Right lobe of liver (tissue), 4 donors: ENCODE measurements at regions not wholly inside any gene's neighbourhood (a gene's known extent, or its start where the extent isn't known, plus 50 kb on each side); places are given as distances from the start of the nearest gene placed in this dataset.

Experiments
- POLR2A ChIP-seq: fragments of 450-650 bp; IDR thresholded peaks from one replicate; pipeline ENCODE4 v1.6.1; 2017; ENCODE audit warnings: antibody characterized with exemption, mild to moderate bottlenecking
- TF ChIP-seq, protein P1 (sequence below), 4 donors: fragments of 200-600 bp in 3 of 4; fragments of 450-650 bp in 1 of 4; IDR thresholded peaks; one replicate each; pipeline versions ENCODE4 v1.5.1 to v1.8.0; 2016 to 2022; ENCODE audit warnings: antibody characterized with exemption in 4 of 4, mild to moderate bottlenecking in 2 of 4
- donor health status: DM: no; HTN: no; CAD: no.
- donor health status: DM: no; HTN: no; CAD: no.
- donor health status: DM: no; HTN: yes; CAD: no.

DNA sequence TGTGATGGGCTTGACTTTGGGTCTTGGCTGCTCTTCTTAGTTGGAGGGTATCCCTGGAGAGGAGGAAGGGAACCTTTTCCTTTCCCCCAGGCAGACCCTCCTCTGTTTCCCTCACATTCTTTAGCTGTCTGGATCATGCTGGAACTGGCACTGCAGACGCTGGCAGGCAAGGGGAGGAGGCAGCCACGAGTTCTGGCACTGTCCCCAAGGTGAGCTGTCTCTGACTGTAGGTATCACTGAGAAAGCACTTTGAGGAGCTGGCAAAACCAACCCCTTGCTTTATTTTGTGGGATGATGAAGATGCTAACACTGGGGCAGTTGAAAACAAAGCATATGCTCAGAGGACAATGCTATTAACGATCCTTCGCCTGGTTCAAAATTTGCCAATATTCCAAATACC lies 175.0 kb downstream of the SOX2 start:
- TF ChIP-seq POLR2A = no peak
- TF ChIP-seq, protein P1, sequence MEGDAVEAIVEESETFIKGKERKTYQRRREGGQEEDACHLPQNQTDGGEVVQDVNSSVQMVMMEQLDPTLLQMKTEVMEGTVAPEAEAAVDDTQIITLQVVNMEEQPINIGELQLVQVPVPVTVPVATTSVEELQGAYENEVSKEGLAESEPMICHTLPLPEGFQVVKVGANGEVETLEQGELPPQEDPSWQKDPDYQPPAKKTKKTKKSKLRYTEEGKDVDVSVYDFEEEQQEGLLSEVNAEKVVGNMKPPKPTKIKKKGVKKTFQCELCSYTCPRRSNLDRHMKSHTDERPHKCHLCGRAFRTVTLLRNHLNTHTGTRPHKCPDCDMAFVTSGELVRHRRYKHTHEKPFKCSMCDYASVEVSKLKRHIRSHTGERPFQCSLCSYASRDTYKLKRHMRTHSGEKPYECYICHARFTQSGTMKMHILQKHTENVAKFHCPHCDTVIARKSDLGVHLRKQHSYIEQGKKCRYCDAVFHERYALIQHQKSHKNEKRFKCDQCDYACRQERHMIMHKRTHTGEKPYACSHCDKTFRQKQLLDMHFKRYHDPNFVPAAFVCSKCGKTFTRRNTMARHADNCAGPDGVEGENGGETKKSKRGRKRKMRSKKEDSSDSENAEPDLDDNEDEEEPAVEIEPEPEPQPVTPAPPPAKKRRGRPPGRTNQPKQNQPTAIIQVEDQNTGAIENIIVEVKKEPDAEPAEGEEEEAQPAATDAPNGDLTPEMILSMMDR (IDR thresholded peaks at IDR 0.05) = no peak
